T-cell (primary cell): ENCODE measurements at regions not wholly inside any gene's neighbourhood (a gene's known extent, or its start where the extent isn't known, plus 50 kb on each side); places are given as distances from the start of the nearest gene placed in this dataset.

Experiments
- ATAC-seq, 4 experiments: fragments of 200-7000 bp in 3 of 4; fragments of 150-1000 bp in 1 of 4; cut with Tn5 transposase; replicated peaks in 1 of 4; 1 replicate in 3 of 4; 2 replicates in 1 of 4; pipeline ENCODE4 v1.10.0; 2021; ENCODE audit warnings: moderate library complexity in 3 of 4, mild to moderate bottlenecking in 2 of 4, moderate number of reproducible peaks in 1 of 4
- CTCF ChIA-PET, 2 donors: fragments of 300-600 bp; sonication (Branson Sonifier 250); formaldehyde crosslinking; loops; one replicate each; lab custom pipeline; 2022; ENCODE audit warnings: antibody characterized with exemption in 2 of 2; lab: Charles Lee
- POLR2A ChIA-PET, 2 donors: fragments of 300-600 bp; sonication (Branson Sonifier 250); formaldehyde crosslinking; loops; one replicate each; lab custom pipeline; 2022; ENCODE audit warnings: antibody characterized with exemption in 2 of 2; lab: Charles Lee
- DNase-seq, 35 experiments: peaks; one replicate each; pipeline versions ENCODE4 v3.0.0 to v3.0.0-alpha.2; 2013 to 2023
- H3K27ac ChIP-seq: one replicate; pipeline ENCODE4 v1.5.1; 2013; ENCODE audit warnings: low read length
- H3K27me3 ChIP-seq, 2 experiments: replicated peaks in 1 of 2; 1 replicate in 1 of 2; 2 replicates in 1 of 2; pipeline versions ENCODE4 v1.6.1 to v1.7.0; 2013; ENCODE audit warnings: low read length in 1 of 2, mixed read lengths in 1 of 2; ENCODE audit not compliant: control insufficient read depth in 2 of 2, insufficient read depth in 2 of 2; ENCODE audit errors: extremely low read depth in 1 of 2
- H3K36me3 ChIP-seq, 2 donors: 1 replicate in 1 of 2; 2 replicates in 1 of 2; pipeline versions ENCODE4 v1.6.1 to v1.7.0; 2013; ENCODE audit warnings: low read length in 1 of 2; ENCODE audit not compliant: control insufficient read depth in 2 of 2, insufficient read depth in 1 of 2; ENCODE audit errors: extremely low read depth in 1 of 2
- H3K4me1 ChIP-seq, 2 experiments: 1 replicate in 1 of 2; 2 replicates in 1 of 2; pipeline versions ENCODE4 v1.6.1 to v1.7.0; 2013; ENCODE audit warnings: low read length in 2 of 2, mixed read lengths in 1 of 2; ENCODE audit not compliant: insufficient read depth in 2 of 2, control insufficient read depth in 1 of 2; ENCODE audit errors: extremely low read depth in 1 of 2
- H3K4me3 ChIP-seq, 2 donors: 1 replicate in 1 of 2; 2 replicates in 1 of 2; pipeline versions ENCODE4 v1.5.1 to v1.7.0; 2013; ENCODE audit warnings: mild to moderate bottlenecking in 2 of 2, low read length in 1 of 2, moderate library complexity in 1 of 2; ENCODE audit not compliant: control insufficient read depth in 1 of 2; ENCODE audit errors: extremely low read depth in 1 of 2
- H3K9me3 ChIP-seq: 2 replicates; pipeline ENCODE4 v1.7.0; 2013
- H3K27ac Mint-ChIP-seq, 2 donors: one replicate each; pipeline ENCODE4 v1.8.0; 2020 to 2021; ENCODE audit warnings: mild to moderate bottlenecking in 2 of 2, mixed read lengths in 2 of 2
- H3K27me3 Mint-ChIP-seq, 2 donors: one replicate each; pipeline ENCODE4 v1.8.0; 2021 to 2022; ENCODE audit warnings: mixed read lengths in 2 of 2
- H3K36me3 Mint-ChIP-seq: one replicate; pipeline ENCODE4 v1.8.0; 2021; ENCODE audit warnings: mixed read lengths
- H3K4me1 Mint-ChIP-seq, 3 donors: one replicate each; pipeline ENCODE4 v1.8.0; 2020 to 2022; ENCODE audit warnings: mixed read lengths in 3 of 3, mild to moderate bottlenecking in 1 of 3
- H3K4me3 Mint-ChIP-seq, 3 donors: one replicate each; pipeline ENCODE4 v1.8.0; 2020 to 2022; ENCODE audit warnings: mild to moderate bottlenecking in 3 of 3, mixed read lengths in 3 of 3, moderate library complexity in 3 of 3
- H3K9me3 Mint-ChIP-seq, 3 donors: one replicate each; pipeline ENCODE4 v1.8.0; 2020 to 2022; ENCODE audit warnings: mixed read lengths in 3 of 3
- WGBS: methylation state at CpG from one replicate; pipeline ENCODE4 v1.1.5; 2013; ENCODE audit warnings: missing lambda C conversion rate; ENCODE audit not compliant: insufficient coverage; 5-methylcytosine and 5-hydroxymethylcytosine counted together

- Histone ChIP-seq H3K4me3 (no peak overlapping the region), H3K36me3 (no peaks in the 10 kb centered on the region), H3K4me1 (no peaks in the 10 kb centered on the region), H3K27me3 (no peaks in the 10 kb centered on the region), H3K27ac (no peak overlapping the region), H3K9me3 (no peaks in the 10 kb centered on the region)
- DNase-seq (no peak), ATAC-seq (no peak)
- no peak overlapping the region for H3K4me3 Mint-ChIP-seq
- H3K4me1 Mint-ChIP-seq, result no peaks in the 10 kb centered on the region
- H3K27ac Mint-ChIP-seq, result no peak overlapping the region
- peaks cover 0 to 7% (median 0%) of the 10 kb centered on the region in 3 donors for H3K9me3 Mint-ChIP-seq
- no CpG with 5 or more reads among the region's 2 CpGs for WGBS
- no peaks in the 10 kb centered on the region for H3K36me3 Mint-ChIP-seq
- POLR2A ChIA-PET, result no interaction called here
- CTCF ChIA-PET, result no interaction called here
- no peaks in the 10 kb centered on the region for H3K27me3 Mint-ChIP-seq
Measured at GRCh38 chr18:64972545-64972944, 778.3 kb upstream of the CDH7 start.

- Mint-ChIP-seq H3K27ac (no peak overlapping the region), H3K36me3 (no peaks in the 10 kb centered on the region), H3K4me1 (no peaks in the 10 kb centered on the region), H3K9me3 (peaks cover 0 to 21% (median 8%) of the 10 kb centered on the region in 3 donors), H3K27me3 (no peaks in the 10 kb centered on the region), H3K4me3 (no peak overlapping the region)
- DNase-seq (no peak), ATAC-seq (no peak)
- H3K4me1 ChIP-seq, result no peaks in the 10 kb centered on the region
- H3K27me3 ChIP-seq, result no peaks in the 10 kb centered on the region
- CTCF ChIA-PET, result no interaction called here
- POLR2A ChIA-PET, result no interaction called here
- H3K36me3 ChIP-seq, result no peaks in the 10 kb centered on the region
- H3K9me3 ChIP-seq, result no peaks in the 10 kb centered on the region
- no peak overlapping the region for H3K4me3 ChIP-seq
- H3K27ac ChIP-seq, result no peak overlapping the region
Measured at GRCh38 chr18:64966667-64967066, 784.1 kb upstream of the CDH7 start.

- Histone ChIP-seq H3K4me1 (no peaks in the 10 kb centered on the region), H3K36me3 (no peaks in the 10 kb centered on the region), H3K9me3 (no peaks in the 10 kb centered on the region), H3K27me3 (no peaks in the 10 kb centered on the region), H3K27ac (no peak overlapping the region), H3K4me3 (no peak overlapping the region)
- Mint-ChIP-seq H3K9me3 (peaks cover 1 to 5% (median 4%) of the 10 kb centered on the region in 3 donors), H3K4me1 (no peaks in the 10 kb centered on the region), H3K27me3 (no peaks in the 10 kb centered on the region), H3K36me3 (no peaks in the 10 kb centered on the region), H3K27ac (no peak overlapping the region), H3K4me3 (no peak overlapping the region)
- ChIA-PET CTCF (no interaction called here), POLR2A (no interaction called here)
- ATAC-seq (no peak), DNase-seq (no peak)
- no CpG with 5 or more reads among the region's 3 CpGs for WGBS
Measured at GRCh38 chr18:64956465-64956864, 794.3 kb upstream of the CDH7 start.

GRCh38 chr18:64949885-64950284, 800.9 kb upstream of the CDH7 start:
- DNase-seq (no peak), ATAC-seq (no peak)
- peaks cover 2% of the 10 kb centered on the region for H3K9me3 ChIP-seq
- Mint-ChIP-seq H3K36me3 (no peaks in the 10 kb centered on the region), H3K4me3 (no peak overlapping the region), H3K27me3 (no peaks in the 10 kb centered on the region), H3K27ac (no peak overlapping the region), H3K9me3 (peaks cover 19 to 32% (median 26%) of the 10 kb centered on the region in 3 donors), H3K4me1 (no peaks in the 10 kb centered on the region)
- no peaks in the 10 kb centered on the region for H3K27me3 ChIP-seq
- H3K4me3 ChIP-seq, result no peak overlapping the region
- H3K4me1 ChIP-seq, result no peaks in the 10 kb centered on the region
- no peaks in the 10 kb centered on the region for H3K36me3 ChIP-seq
- ChIA-PET CTCF (no interaction called here), POLR2A (interaction anchor here in 1 of 2 donors (0.6 kb wide), 1 partner anchor 61 kb away, joined by 3 read pairs; no protein-coding TSS in a partner anchor)
- 79% methylated on average over 3 of the region's 4 CpGs for WGBS
- no peak overlapping the region for H3K27ac ChIP-seq

GRCh38 chr18:64936671-64937070, 787.8 kb upstream of the LINC00305 start:
- ATAC-seq (no peak), DNase-seq (no peak)
- CTCF ChIA-PET, result no interaction called here
- H3K4me1 Mint-ChIP-seq, result no peaks in the 10 kb centered on the region
- no peaks in the 10 kb centered on the region for H3K36me3 Mint-ChIP-seq
- H3K4me3 Mint-ChIP-seq, result no peak overlapping the region
- no peaks in the 10 kb centered on the region for H3K9me3 ChIP-seq
- POLR2A ChIA-PET, result no interaction called here
- no peaks in the 10 kb centered on the region for H3K27me3 ChIP-seq
- H3K9me3 Mint-ChIP-seq, result peaks cover 0 to 3% (median 2%) of the 10 kb centered on the region in 3 donors
- H3K27ac Mint-ChIP-seq, result no peak overlapping the region
- no peaks in the 10 kb centered on the region for H3K4me1 ChIP-seq
- no peaks in the 10 kb centered on the region for H3K27me3 Mint-ChIP-seq
- H3K36me3 ChIP-seq, result no peaks in the 10 kb centered on the region
- H3K27ac ChIP-seq, result no peak overlapping the region
- no peak overlapping the region for H3K4me3 ChIP-seq
- no CpG with 5 or more reads among the region's 1 CpG for WGBS

GRCh38 chr18:64929036-64929435, 780.1 kb upstream of the LINC00305 start:
- POLR2A ChIA-PET, result no interaction called here
- Mint-ChIP-seq H3K4me1 (no peaks in the 10 kb centered on the region), H3K36me3 (no peaks in the 10 kb centered on the region), H3K4me3 (no peak overlapping the region), H3K27me3 (no peaks in the 10 kb centered on the region), H3K27ac (no peak overlapping the region), H3K9me3 (peaks cover 0 to 9% (median 8%) of the 10 kb centered on the region in 3 donors)
- Histone ChIP-seq H3K9me3 (no peaks in the 10 kb centered on the region), H3K4me1 (no peaks in the 10 kb centered on the region), H3K4me3 (no peak overlapping the region), H3K36me3 (no peaks in the 10 kb centered on the region), H3K27me3 (no peaks in the 10 kb centered on the region), H3K27ac (no peak overlapping the region)
- ATAC-seq (no peak), DNase-seq (no peak)
- CTCF ChIA-PET, result no interaction called here
- 75% methylated on average over 1 of the region's 5 CpGs for WGBS

- Mint-ChIP-seq H3K4me3 (no peak overlapping the region), H3K27ac (no peak overlapping the region), H3K27me3 (no peaks in the 10 kb centered on the region), H3K4me1 (no peaks in the 10 kb centered on the region), H3K9me3 (peaks cover 0 to 12% (median 8%) of the 10 kb centered on the region in 3 donors), H3K36me3 (no peaks in the 10 kb centered on the region)
- no peaks in the 10 kb centered on the region for H3K4me1 ChIP-seq
- ChIA-PET POLR2A (no interaction called here), CTCF (no interaction called here)
- H3K36me3 ChIP-seq, result no peaks in the 10 kb centered on the region
- H3K9me3 ChIP-seq, result no peaks in the 10 kb centered on the region
- no peak overlapping the region for H3K27ac ChIP-seq
- no CpG with 5 or more reads among the region's 1 CpG for WGBS
- H3K4me3 ChIP-seq, result no peak overlapping the region
- ATAC-seq, result no peak
- no peaks in the 10 kb centered on the region for H3K27me3 ChIP-seq
- no peak for DNase-seq
Measured at GRCh38 chr18:64919971-64920570, 771.2 kb upstream of the LINC00305 start.
